HG03095 (cell line): ENCODE measurements at regions not wholly inside any gene's neighbourhood (a gene's known extent, or its start where the extent isn't known, plus 50 kb on each side); places are given as distances from the start of the nearest gene placed in this dataset.
"Not testable (repeated sequence)": the region's sequence is repeated elsewhere in the genome, so short reads cannot be mapped to it uniquely, and the experiment has no call there.

Experiments used
- ATAC-seq: cut with Tn5 transposase; IDR thresholded peaks from one replicate; pipeline ENCODE4 v1.9.1; 2021; ENCODE audit warnings: moderate library complexity; ENCODE audit not compliant: unreplicated experiment

DNA sequence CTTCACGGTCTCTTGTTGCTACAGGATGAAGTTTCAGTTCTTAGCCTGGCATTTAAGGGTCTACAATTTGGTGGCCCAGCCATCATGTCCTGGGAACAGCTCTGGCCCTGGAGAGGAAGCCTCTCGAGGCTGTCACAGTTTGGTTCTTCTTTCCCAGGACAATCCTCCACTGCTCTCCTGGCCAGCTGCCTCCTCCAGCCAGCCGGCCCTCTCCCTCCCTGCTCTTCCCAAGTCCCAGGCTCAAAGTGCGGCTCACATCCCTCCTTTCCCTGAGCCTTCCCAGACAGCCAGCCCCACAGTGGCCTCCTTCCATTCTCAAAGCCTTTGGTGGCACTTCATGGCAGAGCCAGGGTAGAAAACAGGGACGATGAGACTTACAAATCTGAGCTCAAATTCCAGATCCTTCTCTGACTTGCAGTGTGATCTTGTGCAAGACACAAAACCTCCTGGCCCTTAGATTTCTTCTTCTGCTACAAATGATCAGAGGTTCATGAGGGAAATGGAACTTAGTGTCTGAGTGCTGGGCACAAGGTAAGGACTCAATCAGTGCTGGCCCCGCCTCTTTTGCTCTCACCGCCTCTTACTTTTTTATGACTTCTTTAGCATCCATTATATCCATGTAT lies 223.8 kb upstream of the ECI2 start:
- ATAC-seq, result no peak

DNA sequence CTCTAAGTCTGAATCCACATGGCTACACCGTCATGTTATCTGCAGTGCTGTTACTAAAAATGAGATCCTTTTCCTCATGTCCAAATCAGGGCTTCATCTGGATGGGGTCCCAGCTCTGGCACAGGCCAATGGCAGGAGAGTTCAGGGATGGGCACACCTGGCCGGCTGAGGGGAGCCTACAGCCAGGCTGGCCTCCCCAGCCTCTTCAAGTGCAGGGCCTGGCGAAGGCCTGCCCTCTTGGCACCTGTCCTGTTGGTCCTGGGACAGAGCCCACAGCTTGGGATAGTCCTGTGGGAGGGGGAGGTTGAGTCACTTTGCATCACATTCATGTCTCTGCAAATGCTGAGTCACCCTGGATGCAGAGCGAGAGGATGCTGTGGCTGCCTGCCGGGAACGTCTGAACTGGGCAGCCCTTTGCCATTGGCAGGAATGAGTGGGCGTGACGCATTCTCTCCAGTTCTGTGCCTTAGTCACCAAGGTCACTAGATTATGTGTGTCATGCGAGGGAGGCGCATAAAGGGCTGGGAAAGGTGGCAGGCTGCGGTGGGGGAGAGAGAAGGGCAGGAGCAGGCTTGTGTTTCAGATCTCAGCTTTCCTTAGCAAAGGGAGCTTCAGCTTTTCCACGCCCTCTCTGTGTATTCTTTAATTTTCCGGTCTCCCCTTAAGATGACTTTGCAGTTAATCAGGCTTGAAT lies 223.2 kb upstream of the ECI2 start:
- ATAC-seq, result no peak

DNA sequence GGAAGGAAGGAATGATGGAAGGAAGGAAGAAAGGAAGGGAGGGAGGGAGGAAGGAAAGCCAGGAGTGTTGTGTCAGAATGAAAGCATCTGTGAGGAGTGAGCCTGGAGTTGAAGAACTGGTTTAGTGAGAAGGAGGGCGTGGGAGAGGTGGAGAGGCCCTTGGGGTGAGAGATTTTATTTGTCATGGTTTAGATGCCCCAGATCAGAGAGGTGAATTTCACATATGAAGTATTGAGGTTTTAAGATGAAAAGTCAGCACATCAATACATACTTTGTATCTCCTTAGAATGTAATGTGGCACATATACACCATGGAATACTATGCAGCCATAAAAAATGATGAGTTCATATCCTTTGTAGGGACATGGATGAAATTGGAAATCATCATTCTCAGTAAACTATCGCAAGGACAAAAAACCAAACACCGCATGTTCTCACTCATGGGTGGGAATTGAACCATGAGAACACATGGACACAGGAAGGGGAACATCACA lies 222.3 kb upstream of the ECI2 start:
- not testable (repeated sequence) for ATAC-seq

DNA sequence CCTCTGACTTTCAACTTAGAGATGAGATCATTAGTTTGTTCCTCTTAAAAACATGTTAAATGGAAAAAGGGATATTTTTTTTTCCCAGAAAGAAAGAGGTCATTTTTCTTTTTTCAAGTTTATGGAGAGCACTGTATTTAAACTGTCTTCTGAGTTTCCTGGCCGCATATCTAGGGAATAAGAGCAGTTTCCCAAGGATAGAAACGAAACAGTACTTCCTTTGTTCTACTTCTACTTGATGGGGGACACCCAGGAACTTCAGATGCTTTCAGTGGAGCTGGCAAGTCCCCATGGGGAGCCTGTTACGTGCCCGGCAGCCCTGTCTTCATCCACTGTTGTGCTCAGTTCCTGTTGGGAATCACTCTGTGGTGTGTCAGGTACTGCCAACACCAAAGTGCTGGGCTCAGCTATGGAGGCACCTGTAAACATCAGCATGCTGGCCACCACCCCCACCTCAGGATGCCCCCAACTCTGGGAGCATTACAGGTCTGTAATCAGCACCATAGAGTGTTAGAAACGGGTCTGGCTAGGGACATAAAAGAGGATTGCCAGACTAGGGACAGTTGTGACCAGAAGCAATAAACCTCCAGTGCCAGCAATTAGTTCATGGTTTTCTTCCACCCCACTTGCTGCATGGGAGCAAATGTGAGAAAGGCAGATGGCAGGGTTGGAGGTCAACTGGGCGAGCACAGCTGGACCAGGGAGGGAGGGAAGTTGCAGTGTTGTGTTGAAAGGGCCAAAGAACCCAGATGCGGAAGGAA lies 221.7 kb upstream of the ECI2 start:
- no peak for ATAC-seq

DNA sequence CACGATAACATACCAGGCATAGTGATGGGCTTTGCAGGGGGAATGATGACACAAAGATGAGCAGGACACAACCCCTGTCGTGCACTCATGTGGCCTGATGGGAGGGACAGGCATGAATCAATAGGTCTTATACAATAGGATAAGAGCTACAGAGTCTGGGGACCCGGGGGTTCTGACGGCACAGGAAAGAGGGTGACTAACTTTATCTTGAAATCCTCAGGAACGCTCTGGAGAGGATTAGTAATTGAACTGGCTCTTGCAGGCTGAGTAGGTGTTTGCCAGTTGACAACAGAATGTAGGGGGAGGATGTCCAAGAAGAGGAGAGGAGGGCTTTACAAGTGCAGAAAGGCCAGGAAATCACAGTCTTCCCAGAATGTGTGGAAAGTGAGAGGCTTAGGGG lies 219.9 kb upstream of the ECI2 start:
- ATAC-seq, result no peak

DNA sequence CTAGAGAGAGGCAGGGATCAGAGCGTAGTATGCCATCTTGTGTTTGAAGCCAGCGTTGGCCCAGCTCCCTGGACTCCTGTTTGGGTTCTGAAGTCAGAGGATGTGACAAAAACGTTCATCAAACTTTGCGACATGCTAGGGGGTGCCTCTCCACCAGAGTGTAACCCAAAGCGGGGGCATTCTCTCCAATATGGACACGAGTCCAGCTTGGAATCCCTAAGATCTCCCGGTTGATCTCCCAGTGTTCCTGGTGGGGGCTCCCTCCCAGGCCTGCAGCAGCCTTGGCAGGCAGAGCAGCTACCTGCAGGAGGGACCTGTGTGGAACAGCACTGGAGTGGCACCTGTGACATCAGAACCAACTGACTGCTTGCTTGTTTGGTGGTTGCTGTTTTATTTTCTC lies 218.8 kb upstream of the ECI2 start:
- no peak for ATAC-seq

DNA sequence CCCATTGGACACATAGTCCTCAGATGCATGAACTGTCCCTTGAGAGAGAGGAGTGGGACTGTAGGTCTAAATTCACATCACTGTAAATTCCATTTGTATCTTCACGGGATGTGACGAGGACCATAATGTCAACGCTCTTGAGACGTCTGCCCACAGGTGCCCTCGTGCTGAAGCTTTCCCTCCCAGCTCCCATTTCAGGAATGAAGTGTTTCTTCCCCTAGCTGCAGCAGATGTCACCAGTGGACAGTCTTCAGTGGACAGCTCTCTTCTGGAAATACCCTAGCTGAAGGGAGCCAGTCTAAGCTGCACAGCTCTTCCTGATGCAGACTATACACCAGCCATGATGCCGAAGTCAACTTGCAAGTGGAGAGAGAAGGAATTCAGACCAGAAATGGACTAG lies 217.4 kb upstream of the ECI2 start:
- no peak for ATAC-seq

DNA sequence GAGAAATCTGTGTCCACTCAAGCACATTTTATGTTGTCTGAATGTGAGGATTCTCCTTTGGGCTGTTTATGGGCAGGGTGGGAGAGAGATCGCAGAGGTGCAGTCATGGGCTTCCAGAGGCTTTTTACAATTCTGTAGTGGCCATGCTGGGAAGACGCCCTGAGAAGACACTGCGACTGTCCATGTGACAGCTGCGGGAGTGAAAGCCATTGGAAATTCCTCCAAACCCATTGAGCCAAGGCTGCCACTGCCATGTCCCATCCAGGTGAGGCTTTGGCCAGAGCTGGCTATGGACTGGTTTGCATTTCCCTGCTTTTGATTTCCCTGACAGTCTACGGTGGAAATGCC lies 216.9 kb upstream of the ECI2 start:
- ATAC-seq, result no peak

DNA sequence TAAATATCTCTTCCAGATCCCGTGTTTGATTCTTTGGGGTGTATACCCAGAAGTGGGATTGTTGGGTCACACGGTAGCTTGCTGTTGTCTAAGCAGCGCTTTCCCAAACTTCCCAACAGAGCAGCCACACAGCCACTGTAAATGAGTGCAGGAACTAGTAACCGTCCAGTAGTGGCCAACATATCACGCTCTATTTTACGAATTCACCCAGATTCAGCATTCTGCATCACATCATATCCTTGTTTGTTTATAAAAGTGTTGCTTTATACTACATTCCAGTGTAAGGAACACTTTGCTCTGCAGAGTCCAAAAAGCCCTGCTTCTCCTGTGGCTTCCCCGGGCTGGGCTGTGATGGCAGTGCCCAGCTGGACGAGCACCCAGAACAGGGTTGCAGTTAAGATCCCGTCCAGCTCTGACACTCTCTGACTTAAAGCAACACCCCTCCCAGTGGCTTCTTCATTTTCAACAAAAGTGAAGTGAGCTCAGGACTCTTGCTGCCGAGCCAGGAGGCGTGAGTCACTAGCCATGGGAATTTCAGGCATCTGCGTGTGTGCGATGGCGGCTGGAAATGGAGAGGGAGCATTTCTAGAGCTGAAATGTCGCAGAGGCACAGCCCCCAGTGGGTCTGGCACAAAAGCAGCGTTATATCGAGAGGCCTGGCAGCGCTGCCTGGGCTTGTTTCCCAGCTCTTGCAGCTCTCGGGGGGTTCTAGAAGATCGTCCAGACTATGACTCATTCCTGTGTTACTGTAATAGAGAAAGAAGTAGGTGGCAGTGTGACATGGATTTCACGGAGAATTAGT lies 216.3 kb upstream of the ECI2 start:
- ATAC-seq, result no peak

DNA sequence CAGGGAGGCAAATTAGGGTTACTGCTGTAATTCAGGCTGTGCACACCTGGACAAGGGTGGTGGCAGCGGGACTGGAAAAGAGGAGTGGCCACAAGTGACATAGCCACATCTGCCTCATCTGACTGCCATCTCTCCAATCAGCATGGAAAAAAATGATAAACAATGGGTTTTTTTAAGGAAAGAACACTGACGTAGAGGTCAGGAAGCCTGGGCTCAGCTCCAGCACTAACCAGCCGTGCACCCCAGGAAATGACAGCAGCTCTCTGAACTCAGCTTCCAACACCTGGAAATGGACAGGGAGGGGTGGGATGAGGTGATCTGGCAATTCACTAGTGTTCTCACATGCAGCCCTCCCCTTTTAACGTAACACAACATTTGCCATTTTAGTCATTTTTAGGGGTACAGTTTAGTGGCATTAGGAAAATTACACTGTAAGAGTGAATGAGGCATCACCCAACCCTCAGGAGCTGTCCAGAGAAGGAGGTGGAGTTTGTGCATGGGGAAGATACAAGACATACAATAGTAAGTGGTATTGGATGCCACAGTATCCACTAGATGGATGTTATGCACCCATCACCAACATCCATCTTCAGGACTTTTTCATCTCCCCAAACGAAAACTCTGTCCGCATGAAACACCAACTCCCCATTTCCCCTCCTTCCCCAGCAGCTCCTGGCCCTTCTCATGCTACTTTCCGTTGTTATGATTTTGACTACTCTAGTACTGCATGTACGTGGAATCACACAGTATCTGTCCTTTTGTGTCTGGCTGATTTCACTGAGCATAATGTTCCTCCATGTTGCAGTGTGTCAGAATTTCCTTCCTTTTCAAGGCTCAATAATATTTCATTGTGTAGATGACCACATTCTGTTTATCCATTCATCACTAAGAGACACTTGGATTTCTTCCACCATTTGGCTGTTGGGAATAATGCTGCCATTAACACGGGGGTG lies 215.5 kb upstream of the ECI2 start:
- no peak for ATAC-seq

DNA sequence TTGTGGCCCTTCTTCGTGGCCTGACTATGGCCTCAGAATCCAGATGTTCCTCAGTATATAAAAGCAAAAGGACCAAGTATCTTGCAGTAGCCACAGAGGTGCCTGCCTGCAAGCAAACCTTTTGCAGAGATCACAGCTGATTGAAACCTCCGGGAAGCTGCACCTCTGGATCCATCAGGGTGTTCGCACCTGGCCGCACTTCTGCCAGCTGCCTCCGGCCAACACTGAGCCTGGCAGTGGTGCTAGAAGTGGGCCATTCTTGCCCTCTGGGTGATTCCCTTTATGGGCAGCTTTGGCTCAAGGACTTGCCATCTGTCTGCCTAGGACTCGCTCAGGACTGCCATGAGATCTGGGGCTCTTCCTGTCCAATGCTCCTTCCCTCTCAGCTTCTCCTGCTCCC lies 214.6 kb upstream of the ECI2 start:
- ATAC-seq, result no peak

DNA sequence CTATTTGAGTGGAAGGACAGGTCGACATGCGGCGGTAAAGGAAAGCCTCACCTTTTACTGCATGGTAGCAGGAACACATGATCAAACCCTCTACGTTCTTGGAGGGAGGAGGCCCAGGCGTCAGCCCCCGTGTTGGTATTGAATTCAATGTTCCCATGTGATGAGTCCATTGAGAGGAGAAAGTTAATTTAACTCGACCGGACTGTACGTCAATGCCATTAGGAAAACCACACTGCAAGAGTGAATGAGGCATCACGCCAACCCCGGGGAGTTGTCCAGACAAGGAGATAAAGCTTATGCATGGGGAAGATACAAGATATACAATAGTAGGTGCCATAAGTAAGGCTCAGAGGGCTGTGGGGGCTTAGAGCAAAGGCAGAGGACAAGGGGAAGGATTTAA lies 213.9 kb upstream of the ECI2 start:
- ATAC-seq, result no peak

DNA sequence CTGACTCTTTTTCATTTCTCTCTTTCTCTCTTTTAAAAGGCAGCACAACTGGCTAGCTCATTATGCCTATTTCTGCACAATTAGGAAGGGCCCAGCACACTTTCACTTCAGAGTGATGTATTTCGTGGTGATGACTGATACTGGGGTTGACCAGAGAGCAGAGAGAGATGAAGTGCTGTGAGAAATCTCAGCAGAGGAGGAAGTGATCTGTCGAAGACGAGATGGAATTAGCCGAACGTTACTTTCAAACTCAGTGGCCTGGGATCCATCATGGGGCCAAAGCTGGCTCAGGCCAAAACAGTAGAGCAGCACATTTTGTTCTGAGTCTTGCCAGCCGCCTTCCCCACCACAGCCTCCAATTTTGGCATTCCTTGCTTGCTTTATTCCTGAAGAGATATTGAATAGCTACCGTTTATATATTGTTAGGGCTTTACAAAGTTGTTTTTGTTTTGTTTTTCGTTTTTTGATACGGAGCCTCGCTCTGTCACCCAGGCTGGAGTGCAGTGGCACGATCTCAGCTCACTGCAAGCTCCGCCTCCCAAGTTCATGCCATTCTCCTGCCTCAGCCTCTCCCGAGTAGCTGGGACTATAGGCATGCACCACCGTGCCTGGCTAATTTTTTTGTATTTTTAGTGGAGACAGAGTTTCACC lies 213.2 kb upstream of the ECI2 start:
- ATAC-seq, result peak; percentile 74

DNA sequence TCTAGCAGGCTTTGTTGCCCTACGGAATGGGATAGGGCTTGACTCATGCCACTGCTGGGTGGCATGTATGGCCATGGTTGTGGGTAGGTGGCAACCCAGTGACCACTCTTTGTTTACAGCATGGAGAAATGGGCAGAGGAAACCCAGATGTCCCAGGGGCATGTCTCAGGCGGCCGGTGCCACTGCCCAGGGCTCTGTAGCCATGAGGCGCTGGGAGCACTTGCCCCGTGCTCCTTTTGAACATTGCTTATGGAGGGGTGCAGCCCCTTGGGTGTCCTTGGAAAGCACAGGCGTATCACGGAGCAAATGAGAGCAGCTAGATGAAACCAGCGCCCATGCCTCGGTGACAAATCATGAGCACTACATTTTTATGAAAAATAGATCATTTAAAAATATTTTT lies 212.5 kb upstream of the ECI2 start:
- no peak for ATAC-seq

DNA sequence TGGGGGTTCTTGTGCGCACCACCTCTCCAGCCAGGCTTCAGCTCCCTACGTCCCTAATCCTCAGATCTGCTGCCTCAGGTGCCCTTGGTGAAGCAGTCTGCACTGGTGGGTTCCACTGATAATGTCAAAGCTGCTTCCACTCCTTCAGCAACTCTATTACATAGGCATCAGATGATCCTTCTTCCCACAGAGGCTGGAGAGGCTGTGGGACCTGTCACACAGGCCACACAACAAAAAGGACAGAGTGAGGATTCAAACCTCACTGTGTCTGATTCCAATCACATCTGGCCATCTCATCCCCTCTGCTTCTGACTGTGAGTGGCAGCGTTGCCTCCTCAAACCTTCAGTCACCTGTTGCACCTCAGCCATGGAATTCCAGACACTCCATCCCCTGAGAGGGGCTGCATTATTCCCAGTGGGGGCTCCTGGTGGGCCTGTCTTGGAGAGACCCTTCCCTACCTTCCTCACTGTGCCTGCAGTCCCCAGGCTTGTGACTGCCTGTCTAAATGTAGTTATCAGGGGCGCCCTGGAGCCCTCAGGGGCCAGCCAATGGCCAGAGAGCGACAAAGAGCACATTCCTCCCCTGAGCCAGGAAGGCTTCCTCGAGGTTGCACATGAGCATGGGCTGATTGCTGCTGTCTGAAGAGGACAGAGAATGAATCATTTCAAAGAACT lies 211.4 kb upstream of the ECI2 start:
- no peak for ATAC-seq

DNA sequence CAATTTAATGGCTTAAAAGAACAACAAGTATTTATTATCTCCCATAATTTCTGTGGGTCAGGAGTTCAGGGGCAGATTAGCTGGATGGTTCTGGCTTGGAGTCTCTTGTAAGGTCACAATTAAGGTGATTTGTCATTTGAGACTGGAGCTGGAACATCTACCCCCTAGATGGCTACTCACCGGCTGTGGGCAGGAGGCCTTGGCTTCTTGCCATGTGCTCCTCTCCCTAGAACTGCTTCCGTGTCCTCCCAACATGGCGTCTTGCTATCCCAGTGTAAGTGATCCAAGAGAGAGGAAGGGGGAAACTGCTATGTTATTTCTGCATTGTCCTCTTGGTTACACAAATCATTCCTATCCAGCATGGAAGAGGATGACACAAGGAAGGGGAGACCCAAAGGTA lies 210.2 kb upstream of the ECI2 start:
- no peak for ATAC-seq

DNA sequence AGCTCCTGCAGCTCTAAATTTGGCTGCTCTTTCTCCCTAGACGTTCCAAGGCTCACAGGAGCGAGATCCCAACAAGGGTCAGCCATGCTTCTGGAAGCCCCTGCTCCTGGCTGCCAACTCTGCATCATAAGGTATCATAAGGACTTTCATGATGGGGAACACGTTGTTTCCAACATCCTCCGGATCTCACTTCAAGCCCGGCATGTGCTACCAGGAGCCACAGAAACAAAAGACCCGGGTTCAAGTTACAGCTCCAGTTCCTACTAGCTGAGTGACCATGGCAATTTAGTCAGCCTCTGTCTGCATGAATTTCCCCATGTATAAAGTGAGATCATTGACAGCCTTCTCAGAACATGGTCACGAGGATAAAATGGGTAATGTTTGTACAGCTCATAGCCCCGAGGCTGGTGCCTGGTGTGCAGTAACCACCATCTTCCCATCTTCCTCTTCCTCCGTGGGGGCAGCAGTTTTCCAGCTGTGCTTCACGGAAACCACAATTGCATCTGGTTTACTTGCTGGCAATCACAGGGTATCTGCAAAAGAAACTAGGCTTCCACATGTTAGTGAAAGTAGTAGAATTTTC lies 209.0 kb upstream of the ECI2 start:
- ATAC-seq, result no peak

DNA sequence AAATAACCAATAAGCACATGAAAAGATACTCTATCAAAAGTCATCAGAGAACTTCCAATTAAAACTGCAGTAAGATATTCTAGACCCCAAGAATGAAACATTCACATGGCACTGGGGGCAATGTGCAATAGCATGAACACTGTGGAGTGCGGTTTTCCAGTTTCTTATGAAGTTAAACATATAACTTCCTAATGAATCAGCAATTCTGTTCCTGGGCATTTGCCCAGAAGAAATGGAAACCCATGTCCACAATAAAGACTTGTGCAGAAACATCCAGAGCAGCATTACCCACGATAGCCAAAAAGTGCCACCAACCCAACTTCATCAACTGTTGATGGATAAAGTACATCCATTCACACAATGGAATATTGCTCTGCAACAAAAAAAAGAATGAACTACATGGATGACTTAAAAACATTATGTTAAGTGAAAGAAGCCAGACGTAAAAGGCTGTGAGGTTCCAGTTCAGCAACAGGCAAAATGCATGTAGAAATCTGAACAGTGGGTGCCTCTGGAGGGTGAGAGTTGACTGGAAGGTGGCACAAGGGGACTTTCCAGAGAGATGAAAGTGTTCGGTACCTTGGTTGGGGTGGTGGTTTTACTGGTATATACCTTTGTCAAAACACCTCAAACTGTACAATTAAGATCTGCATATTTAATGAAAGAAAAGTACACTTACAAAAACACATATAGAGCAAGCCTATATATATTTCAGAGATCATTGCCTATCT lies 207.2 kb upstream of the ECI2 start:
- no peak for ATAC-seq
